MM.1S (cell line): ENCODE measurements at regions not wholly inside any gene's neighbourhood (a gene's known extent, or its start where the extent isn't known, plus 50 kb on each side); places are given as distances from the start of the nearest gene placed in this dataset.

ENCODE experiments used
- DNase-seq: peaks from one replicate; pipeline ENCODE4 v3.0.0-alpha.2; 2015
- H2AFZ ChIP-seq: fragments of 300-600 bp; sonication (generic); 2 replicates; pipeline ENCODE4 v1.6.0; 2016; ENCODE audit warnings: antibody characterized with exemption, low read length
- H3F3A ChIP-seq: fragments of 300-600 bp; sonication (generic); 2 replicates; pipeline ENCODE4 v1.6.1; 2016; ENCODE audit warnings: mild to moderate bottlenecking, antibody characterized with exemption, low read length, moderate library complexity, mixed read lengths; ENCODE audit not compliant: insufficient read depth
- H3K27ac ChIP-seq: fragments of 300-600 bp; sonication (generic); 2 replicates; pipeline ENCODE4 v1.5.1; 2016; ENCODE audit warnings: mild to moderate bottlenecking, low read length
- H3K27me3 ChIP-seq: fragments of 300-600 bp; sonication (generic); replicated peaks from 2 replicates; pipeline ENCODE4 v1.6.0; 2016; ENCODE audit warnings: low read length; ENCODE audit not compliant: insufficient read depth
- H3K36me3 ChIP-seq: fragments of 300-600 bp; sonication (generic); replicated peaks from 2 replicates; pipeline ENCODE4 v1.6.1; 2016; ENCODE audit warnings: mild to moderate bottlenecking, low read length, mixed read lengths; ENCODE audit not compliant: insufficient read depth
- H3K4me1 ChIP-seq: fragments of 300-600 bp; sonication (generic); 2 replicates; pipeline ENCODE4 v1.6.1; 2016; ENCODE audit warnings: low read length, mixed read lengths
- H3K4me2 ChIP-seq: fragments of 300-600 bp; sonication (generic); 2 replicates; pipeline ENCODE4 v1.6.0; 2016; ENCODE audit warnings: low read depth, low read length
- H3K4me3 ChIP-seq: fragments of 300-600 bp; sonication (generic); 2 replicates; pipeline ENCODE4 v1.5.1; 2016; ENCODE audit warnings: low read length, mixed read lengths
- H3K79me2 ChIP-seq: fragments of 300-600 bp; sonication (generic); 2 replicates; pipeline ENCODE4 v1.6.1; 2016; ENCODE audit warnings: mixed run types, low read length, mixed read lengths
- H3K9ac ChIP-seq: fragments of 300-600 bp; sonication (generic); 2 replicates; pipeline ENCODE4 v1.6.1; 2016; ENCODE audit warnings: low read length, mixed read lengths
- H3K9me2 ChIP-seq: fragments of 300-600 bp; sonication (generic); replicated peaks from 2 replicates; pipeline ENCODE4 v1.6.1; 2016; ENCODE audit warnings: mild to moderate bottlenecking, low read length, mixed read lengths; ENCODE audit not compliant: insufficient read depth
- H3K9me3 ChIP-seq: fragments of 300-600 bp; sonication (generic); replicated peaks from 2 replicates; pipeline ENCODE4 v1.6.1; 2016; ENCODE audit warnings: mild to moderate bottlenecking, low read length, mixed read lengths; ENCODE audit not compliant: insufficient read depth
- H4K20me1 ChIP-seq: fragments of 300-600 bp; sonication (generic); 2 replicates; pipeline ENCODE4 v1.6.1; 2016; ENCODE audit warnings: mild to moderate bottlenecking, low read length, moderate library complexity, mixed read lengths; ENCODE audit not compliant: insufficient read depth
- EZH2 ChIP-seq: fragments of 300-600 bp; sonication (generic); optimal IDR thresholded peaks from 2 replicates; pipeline ENCODE3; 2017; ENCODE audit warnings: low read depth, mild to moderate bottlenecking, antibody characterized with exemption, low read length, mixed read lengths
- EZH2phosphoT487 ChIP-seq: fragments of 300-600 bp; sonication (generic); IDR thresholded peaks from 2 replicates; pipeline ENCODE4 v1.6.1; 2018; ENCODE audit warnings: antibody characterized with exemption, low read length
- TF ChIP-seq, protein P1 (sequence below): fragments of 300-600 bp; sonication (generic); IDR thresholded peaks from 2 replicates; pipeline ENCODE4 v1.5.1; 2016; ENCODE audit warnings: antibody characterized with exemption, low read length, mixed read lengths

DNA sequence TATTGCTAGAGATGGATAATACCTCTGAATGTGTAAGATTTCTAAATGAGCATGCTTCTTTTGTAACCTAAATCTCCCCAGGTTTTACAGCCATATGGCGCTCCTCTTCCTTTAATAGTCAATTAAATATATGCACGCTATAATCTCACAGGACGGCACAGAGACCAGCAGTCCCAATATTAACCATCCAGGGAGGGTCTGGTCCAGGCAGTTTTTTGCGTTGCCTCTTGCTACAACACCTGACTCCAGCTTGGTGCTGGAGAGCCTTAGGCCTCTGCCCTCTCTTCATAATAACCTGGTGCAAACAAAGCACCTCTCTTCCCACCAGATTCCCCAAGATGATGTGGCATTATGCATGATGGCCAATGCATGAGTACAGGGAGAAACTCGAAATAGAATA, 183.4 kb downstream of the LY86 start:
- no peaks in the 10 kb centered on the region for H4K20me1 ChIP-seq
- H3K9me2 ChIP-seq: no peaks in the 10 kb centered on the region
- no peaks in the 10 kb centered on the region for H3K36me3 ChIP-seq
- H2AFZ ChIP-seq: no peak overlapping the region
- no peak for DNase-seq
- H3K79me2 ChIP-seq: no peaks in the 10 kb centered on the region
- TF ChIP-seq, protein P1, sequence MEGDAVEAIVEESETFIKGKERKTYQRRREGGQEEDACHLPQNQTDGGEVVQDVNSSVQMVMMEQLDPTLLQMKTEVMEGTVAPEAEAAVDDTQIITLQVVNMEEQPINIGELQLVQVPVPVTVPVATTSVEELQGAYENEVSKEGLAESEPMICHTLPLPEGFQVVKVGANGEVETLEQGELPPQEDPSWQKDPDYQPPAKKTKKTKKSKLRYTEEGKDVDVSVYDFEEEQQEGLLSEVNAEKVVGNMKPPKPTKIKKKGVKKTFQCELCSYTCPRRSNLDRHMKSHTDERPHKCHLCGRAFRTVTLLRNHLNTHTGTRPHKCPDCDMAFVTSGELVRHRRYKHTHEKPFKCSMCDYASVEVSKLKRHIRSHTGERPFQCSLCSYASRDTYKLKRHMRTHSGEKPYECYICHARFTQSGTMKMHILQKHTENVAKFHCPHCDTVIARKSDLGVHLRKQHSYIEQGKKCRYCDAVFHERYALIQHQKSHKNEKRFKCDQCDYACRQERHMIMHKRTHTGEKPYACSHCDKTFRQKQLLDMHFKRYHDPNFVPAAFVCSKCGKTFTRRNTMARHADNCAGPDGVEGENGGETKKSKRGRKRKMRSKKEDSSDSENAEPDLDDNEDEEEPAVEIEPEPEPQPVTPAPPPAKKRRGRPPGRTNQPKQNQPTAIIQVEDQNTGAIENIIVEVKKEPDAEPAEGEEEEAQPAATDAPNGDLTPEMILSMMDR: no peak
- no peak for TF ChIP-seq EZH2phosphoT487
- no peak for TF ChIP-seq EZH2
- H3K4me1 ChIP-seq: no peaks in the 10 kb centered on the region
- H3K4me3 ChIP-seq: no peak overlapping the region
- no peak overlapping the region for H3K27ac ChIP-seq
- no peaks in the 10 kb centered on the region for H3K9me3 ChIP-seq
- no peak overlapping the region for H3K4me2 ChIP-seq
- no peaks in the 10 kb centered on the region for H3F3A ChIP-seq
- no peak overlapping the region for H3K9ac ChIP-seq
- no peaks in the 10 kb centered on the region for H3K27me3 ChIP-seq

DNA sequence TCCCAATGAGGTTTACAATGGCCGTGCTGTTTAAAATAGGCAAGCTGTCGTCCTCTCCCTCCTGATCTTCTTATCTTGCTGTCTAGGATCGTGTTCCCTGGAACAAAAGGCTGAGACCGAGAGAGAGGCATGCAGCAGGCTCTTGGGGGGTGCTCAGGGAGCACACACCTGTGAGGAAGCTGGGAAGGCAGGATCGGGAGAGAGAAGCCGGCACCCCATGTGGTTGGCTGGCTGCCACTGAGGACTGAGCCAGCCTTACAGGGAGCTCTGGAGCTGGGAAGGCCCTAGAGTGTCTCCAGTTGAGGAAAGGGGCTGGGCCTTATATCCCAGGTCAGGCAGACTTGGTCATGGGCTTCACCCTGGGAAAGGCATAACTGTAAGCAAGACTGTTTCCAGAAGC, 184.2 kb downstream of the LY86 start:
- Histone ChIP-seq H3K9me3 (no peaks in the 10 kb centered on the region), H3K4me1 (no peaks in the 10 kb centered on the region), H3K4me2 (no peak overlapping the region), H3K9me2 (no peaks in the 10 kb centered on the region), H3K27ac (no peak overlapping the region), H3F3A (no peaks in the 10 kb centered on the region), H3K9ac (no peak overlapping the region), H3K27me3 (no peaks in the 10 kb centered on the region), H4K20me1 (no peaks in the 10 kb centered on the region), H3K79me2 (no peaks in the 10 kb centered on the region), H3K4me3 (no peak overlapping the region), H2AFZ (no peak overlapping the region), H3K36me3 (no peaks in the 10 kb centered on the region)
- DNase-seq: no peak
- TF ChIP-seq EZH2phosphoT487 (no peak), EZH2 (no peak)
- TF ChIP-seq, protein P1: no peak

DNA sequence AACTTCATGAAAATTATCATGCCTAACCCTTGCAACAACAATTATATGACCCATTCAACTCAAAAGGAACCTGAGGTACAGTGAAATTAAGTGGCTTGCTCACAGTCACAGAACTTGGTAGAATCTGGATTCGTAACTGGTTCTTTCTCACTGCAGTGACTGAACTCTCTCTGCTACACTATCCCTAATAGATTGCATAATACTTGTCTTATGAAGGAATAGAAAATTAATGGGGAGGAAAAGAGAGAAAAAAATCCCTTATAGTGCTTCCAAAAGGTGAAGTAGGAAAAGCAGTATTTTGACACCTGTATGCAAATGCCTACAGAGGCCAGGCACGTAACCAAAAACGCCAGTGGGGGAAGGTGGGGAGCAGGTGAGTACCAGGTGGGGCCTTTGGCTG, 186.6 kb downstream of the LY86 start:
- Histone ChIP-seq H3K36me3 (no peaks in the 10 kb centered on the region), H3K4me2 (no peak overlapping the region), H3K27me3 (no peaks in the 10 kb centered on the region), H3F3A (no peaks in the 10 kb centered on the region), H4K20me1 (no peaks in the 10 kb centered on the region), H3K9ac (no peak overlapping the region), H3K9me3 (no peaks in the 10 kb centered on the region), H3K4me3 (no peak overlapping the region), H3K79me2 (no peaks in the 10 kb centered on the region), H3K27ac (no peak overlapping the region), H3K4me1 (no peaks in the 10 kb centered on the region), H3K9me2 (no peaks in the 10 kb centered on the region), H2AFZ (no peak overlapping the region)
- DNase-seq: no peak
- TF ChIP-seq EZH2phosphoT487 (no peak), EZH2 (no peak)
- TF ChIP-seq, protein P1: no peak

DNA sequence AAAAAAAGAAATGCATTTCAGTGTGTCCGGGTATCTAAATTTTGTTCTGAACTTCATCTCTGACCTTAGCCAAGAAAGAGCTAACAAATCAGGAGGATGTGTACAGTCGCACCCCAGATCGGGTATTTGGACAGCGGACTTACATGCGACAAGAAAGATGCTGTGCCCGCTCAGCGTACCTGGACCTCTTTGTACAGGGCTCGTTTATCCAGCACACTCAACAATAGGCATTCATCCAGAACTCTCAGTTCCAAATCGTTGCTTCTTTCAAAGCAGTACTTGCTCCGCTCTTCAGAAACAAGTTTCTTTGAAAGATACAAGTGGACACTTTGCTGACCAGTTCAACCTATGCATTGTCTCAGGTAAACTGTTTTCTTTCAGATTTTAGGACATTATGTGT, 191.7 kb downstream of the LY86 start:
- no peak overlapping the region for H3K27ac ChIP-seq
- no peaks in the 10 kb centered on the region for H3K36me3 ChIP-seq
- no peaks in the 10 kb centered on the region for H3K9me2 ChIP-seq
- no peaks in the 10 kb centered on the region for H3K9me3 ChIP-seq
- TF ChIP-seq, protein P1: no peak
- TF ChIP-seq EZH2: no peak
- no peaks in the 10 kb centered on the region for H3K79me2 ChIP-seq
- no peak overlapping the region for H3K9ac ChIP-seq
- peaks cover 2% of the 10 kb centered on the region; the same call in 1 of the 2 replicates for H3F3A ChIP-seq
- H4K20me1 ChIP-seq: no peaks in the 10 kb centered on the region
- no peaks in the 10 kb centered on the region for H3K27me3 ChIP-seq
- no peak overlapping the region for H3K4me3 ChIP-seq
- no peak overlapping the region for H3K4me2 ChIP-seq
- H3K4me1 ChIP-seq: peaks cover 5% of the 10 kb centered on the region
- no peak for DNase-seq
- H2AFZ ChIP-seq: no peak overlapping the region
